SH-SY5Y (cell line): ENCODE measurements at regions not wholly inside any gene's neighbourhood (a gene's known extent, or its start where the extent isn't known, plus 50 kb on each side); places are given as distances from the start of the nearest gene placed in this dataset.

ENCODE experiments used
- GATA2 ChIP-seq: IDR thresholded peaks from 2 replicates; pipeline ENCODE4 v1.6.1; 2011; ENCODE audit warnings: mild to moderate bottlenecking, low read depth, low read length
- GATA3 ChIP-seq: IDR thresholded peaks from 2 replicates; pipeline ENCODE4 v1.6.1; 2011; ENCODE audit warnings: low read depth, mild to moderate bottlenecking, low read length, moderate library complexity

GRCh38 chr3:74539876-74540275, 74.6 kb downstream of the CNTN3 start:
- TF ChIP-seq GATA2 (no peak), GATA3 (no peak)
